ENCODE measurements at regions not wholly inside any gene's neighbourhood (a gene's known extent, or its start where the extent isn't known, plus 50 kb on each side); places are given as distances from the start of the nearest gene placed in this dataset.

GRCh38 chr12:65630555-65630954, 193.7 kb upstream of the HMGA2 start:
- TF ChIP-seq CTCF (IDR thresholded peaks at IDR 0.05) (no peak), POLR2A (IDR thresholded peaks at IDR 0.05) (no peak)
